Brain microvascular endothelial cell (primary cell): ENCODE measurements at regions not wholly inside any gene's neighbourhood (a gene's known extent, or its start where the extent isn't known, plus 50 kb on each side); places are given as distances from the start of the nearest gene placed in this dataset.

Source experiments
- DNase-seq: peaks from one replicate; pipeline ENCODE4 v3.0.0-alpha.2; 2020
- H3K27ac ChIP-seq: fragments of 250-450 bp; sonication (Bioruptor Pico); 2 replicates; pipeline ENCODE4 v1.5.1; 2020; ENCODE audit warnings: mild to moderate bottlenecking, moderate library complexity
- H3K27me3 ChIP-seq: fragments of 250-450 bp; sonication (Bioruptor Pico); replicated peaks from 2 replicates; pipeline ENCODE4 v1.5.1; 2020; ENCODE audit warnings: mild to moderate bottlenecking
- H3K36me3 ChIP-seq: fragments of 250-450 bp; sonication (Bioruptor Pico); replicated peaks from 2 replicates; pipeline ENCODE4 v1.5.1; 2020; ENCODE audit warnings: mild to moderate bottlenecking
- H3K4me3 ChIP-seq: 2 replicates; pipeline ENCODE4 v1.5.1; 2011; ENCODE audit warnings: low read depth, mild to moderate bottlenecking, control low read depth, low read length, moderate library complexity
- in situ Hi-C: cut with HindIII; loops from 2 replicates; pipeline ENCODE4 v1.10.0; 2017; ENCODE audit warnings: low sequenced_read_pairs, low pct_ligation_motif_present
- TF ChIP-seq, protein P1 (sequence below): IDR thresholded peaks from 2 replicates; pipeline ENCODE4 v1.5.1; 2011; ENCODE audit warnings: low read depth, mild to moderate bottlenecking, moderate library complexity, low read length, control low read depth, inconsistent platforms; ENCODE audit errors: missing control alignments

DNA sequence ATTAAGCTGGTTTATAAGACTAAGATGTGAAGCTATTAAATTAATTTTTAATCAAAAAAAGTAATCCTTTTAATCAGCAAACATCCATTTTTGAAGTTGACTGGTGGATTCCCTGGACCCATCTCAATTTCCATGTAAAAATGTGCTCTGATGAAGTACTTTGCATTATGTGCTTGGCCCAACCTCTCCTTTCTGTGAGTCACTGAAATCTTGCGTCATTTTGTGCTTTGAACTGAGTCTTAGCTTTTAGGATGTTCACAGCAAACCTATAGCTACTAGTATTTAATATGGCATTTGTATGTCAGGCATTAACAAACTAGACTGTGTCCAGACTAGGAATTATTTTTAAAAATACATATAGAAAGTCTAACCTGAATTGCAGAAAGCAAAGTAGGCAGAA, 55.0 kb upstream of the CDH12 start:
- in situ Hi-C loops: no loop called here
- Histone ChIP-seq H3K27ac (no peak overlapping the region), H3K4me3 (no peak overlapping the region), H3K27me3 (no peaks in the 10 kb centered on the region), H3K36me3 (no peaks in the 10 kb centered on the region)
- TF ChIP-seq, protein P1, sequence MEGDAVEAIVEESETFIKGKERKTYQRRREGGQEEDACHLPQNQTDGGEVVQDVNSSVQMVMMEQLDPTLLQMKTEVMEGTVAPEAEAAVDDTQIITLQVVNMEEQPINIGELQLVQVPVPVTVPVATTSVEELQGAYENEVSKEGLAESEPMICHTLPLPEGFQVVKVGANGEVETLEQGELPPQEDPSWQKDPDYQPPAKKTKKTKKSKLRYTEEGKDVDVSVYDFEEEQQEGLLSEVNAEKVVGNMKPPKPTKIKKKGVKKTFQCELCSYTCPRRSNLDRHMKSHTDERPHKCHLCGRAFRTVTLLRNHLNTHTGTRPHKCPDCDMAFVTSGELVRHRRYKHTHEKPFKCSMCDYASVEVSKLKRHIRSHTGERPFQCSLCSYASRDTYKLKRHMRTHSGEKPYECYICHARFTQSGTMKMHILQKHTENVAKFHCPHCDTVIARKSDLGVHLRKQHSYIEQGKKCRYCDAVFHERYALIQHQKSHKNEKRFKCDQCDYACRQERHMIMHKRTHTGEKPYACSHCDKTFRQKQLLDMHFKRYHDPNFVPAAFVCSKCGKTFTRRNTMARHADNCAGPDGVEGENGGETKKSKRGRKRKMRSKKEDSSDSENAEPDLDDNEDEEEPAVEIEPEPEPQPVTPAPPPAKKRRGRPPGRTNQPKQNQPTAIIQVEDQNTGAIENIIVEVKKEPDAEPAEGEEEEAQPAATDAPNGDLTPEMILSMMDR: no peak
- DNase-seq: peak; percentile 4
